GM13977 (cell line): ENCODE measurements at regions not wholly inside any gene's neighbourhood (a gene's known extent, or its start where the extent isn't known, plus 50 kb on each side); places are given as distances from the start of the nearest gene placed in this dataset.

ENCODE experiments used
- DNase-seq: peaks from one replicate; pipeline ENCODE4 v3.0.0; 2012; ENCODE audit warnings: low spot score
- in situ Hi-C: fragments of 300-500 bp; cut with MboI; formaldehyde crosslinking; loops from one replicate; pipeline ENCODE4 v1.12.0; 2022; ENCODE audit warnings: low sequenced_read_pairs, low pct_unique_long_range_greater_than_20kb, mixed read lengths, inconsistent platforms; ENCODE audit not compliant: unreplicated experiment
- TF ChIP-seq, protein P1 (sequence below): IDR thresholded peaks from 2 replicates; pipeline ENCODE4 v1.5.1; 2012; ENCODE audit warnings: mild to moderate bottlenecking, control low read depth; ENCODE audit not compliant: insufficient read depth; ENCODE audit errors: extremely low read depth, missing control alignments

DNA sequence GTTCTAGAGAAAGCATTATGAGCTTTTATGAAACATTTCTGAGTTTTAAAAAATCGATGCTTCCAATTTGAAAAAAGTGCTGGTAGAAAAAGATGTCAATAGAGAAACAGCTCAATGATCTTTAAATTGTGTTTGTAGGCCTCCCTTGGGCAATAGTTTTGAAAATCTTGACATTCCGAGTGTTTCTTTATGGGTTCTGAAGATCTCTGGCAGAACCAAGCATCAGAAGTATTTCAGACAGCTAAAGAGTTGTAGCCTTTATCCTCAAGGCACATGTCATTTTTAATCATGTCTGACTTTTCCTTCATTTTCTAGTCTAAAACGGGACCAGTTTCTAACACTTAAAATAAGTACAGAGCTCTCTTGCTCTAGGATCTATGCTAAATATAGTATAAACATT lies 188.1 kb upstream of the CBLB start:
- in situ Hi-C loops = no loop called here
- TF ChIP-seq, protein P1, sequence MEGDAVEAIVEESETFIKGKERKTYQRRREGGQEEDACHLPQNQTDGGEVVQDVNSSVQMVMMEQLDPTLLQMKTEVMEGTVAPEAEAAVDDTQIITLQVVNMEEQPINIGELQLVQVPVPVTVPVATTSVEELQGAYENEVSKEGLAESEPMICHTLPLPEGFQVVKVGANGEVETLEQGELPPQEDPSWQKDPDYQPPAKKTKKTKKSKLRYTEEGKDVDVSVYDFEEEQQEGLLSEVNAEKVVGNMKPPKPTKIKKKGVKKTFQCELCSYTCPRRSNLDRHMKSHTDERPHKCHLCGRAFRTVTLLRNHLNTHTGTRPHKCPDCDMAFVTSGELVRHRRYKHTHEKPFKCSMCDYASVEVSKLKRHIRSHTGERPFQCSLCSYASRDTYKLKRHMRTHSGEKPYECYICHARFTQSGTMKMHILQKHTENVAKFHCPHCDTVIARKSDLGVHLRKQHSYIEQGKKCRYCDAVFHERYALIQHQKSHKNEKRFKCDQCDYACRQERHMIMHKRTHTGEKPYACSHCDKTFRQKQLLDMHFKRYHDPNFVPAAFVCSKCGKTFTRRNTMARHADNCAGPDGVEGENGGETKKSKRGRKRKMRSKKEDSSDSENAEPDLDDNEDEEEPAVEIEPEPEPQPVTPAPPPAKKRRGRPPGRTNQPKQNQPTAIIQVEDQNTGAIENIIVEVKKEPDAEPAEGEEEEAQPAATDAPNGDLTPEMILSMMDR = no peak
- no peak for DNase-seq

- no peak for DNase-seq
- in situ Hi-C loops = no loop called here
- TF ChIP-seq, protein P1 = no peak
These were observed 189.7 kb upstream of the CBLB start for GRCh38 chr3:106058475-106058874.

- DNase-seq = no peak
- TF ChIP-seq, protein P1 = no peak
- in situ Hi-C loops = no loop called here
These were observed 191.2 kb upstream of the CBLB start for GRCh38 chr3:106059953-106060517.

GRCh38 chr3:106063909-106064308 lies 195.1 kb upstream of the CBLB start:
- DNase-seq = no peak
- in situ Hi-C loops = no loop called here
- TF ChIP-seq, protein P1 = no peak

DNA sequence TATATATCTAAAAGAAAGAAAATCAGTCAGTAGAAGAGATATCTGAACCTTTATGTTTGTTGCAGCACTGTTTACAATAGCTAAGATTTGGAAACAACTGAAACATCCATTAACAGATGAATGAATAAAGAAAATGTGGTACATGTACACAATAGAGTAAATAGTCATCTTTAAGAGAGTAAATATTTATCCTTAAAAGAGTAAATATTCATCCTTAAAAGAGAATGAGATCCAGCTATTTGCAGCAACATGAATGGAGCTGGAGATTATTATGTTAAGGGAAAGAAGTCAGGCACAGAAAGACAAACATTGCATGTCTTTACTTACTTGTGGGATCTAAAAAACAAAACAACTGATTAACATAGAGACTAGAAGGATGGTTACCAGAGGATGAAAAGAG lies 197.0 kb upstream of the CBLB start:
- no peak for DNase-seq

GRCh38 chr3:106067711-106068110 lies 198.9 kb upstream of the CBLB start:
- DNase-seq = no peak
- TF ChIP-seq, protein P1 = no peak
- in situ Hi-C loops = no loop called here

More for the DNA sequence above, 197.0 kb upstream of the CBLB start:
- TF ChIP-seq, protein P1 = no peak
- in situ Hi-C loops = no loop called here
